ENCODE measurements at regions not wholly inside any gene's neighbourhood (a gene's known extent, or its start where the extent isn't known, plus 50 kb on each side); places are given as distances from the start of the nearest gene placed in this dataset.

DNA sequence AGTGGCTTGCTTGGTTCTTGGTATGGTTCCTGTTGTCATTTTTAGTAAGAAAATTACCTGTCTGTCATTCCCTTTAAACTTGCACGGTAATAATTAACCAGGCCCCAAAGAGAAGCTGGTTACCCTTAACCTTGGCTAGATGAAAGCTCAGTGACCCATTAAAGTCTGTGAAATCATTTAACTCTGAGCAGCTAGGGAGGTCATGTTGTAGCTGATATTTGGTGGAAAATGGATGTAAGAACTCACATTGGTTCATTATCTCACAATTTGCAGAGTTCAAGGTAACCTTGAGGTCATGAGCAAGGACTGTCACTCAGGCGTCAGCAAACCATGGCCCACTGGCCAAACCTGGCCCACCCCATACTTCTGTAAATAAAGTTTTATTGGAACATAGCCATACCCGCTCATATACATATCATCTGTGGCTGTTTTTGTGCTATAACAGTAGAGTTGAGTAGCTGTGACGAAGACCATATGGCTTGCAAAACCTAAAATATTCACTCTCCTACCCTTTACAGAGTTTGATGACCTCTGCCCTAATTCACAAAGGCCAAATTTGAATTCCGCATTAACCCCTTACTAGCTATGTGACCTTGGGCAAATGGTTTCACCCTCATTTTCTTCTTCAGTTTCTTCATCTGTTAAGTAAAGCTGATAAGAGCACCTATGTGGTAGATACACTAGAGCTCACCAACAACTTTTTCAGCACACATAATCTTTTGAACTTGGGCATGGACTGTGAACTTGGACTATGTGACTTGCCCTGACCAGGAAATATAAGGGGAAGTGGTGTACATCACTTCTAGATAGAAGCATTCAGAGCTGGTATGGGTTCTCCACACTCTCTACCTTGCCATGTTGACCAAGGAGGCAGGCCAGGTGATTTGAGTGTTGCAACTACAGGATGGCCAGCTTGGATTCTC is 61.5 kb upstream of the CPEB4 start:
- intact Hi-C loops (cut with micrococcal nuclease), result no loop called here

DNA sequence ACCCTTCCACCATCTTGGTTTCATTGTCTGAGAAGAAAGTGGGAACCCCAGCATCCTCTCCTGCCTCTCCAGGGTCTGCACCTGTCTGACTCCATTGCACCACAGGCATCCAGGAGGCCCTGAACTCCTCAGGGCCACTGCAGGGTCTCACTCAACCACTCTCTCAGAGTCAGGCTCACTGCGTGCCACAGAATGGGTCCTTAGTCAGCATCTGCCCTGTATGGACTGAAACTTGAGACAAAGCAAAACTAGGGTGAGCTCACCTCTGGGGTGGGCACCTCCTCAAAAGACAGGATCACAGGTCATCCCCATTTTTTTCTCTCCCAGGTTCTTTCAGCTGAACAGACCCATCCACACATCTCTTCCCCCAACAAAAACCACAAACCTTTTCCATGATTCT is 59.2 kb upstream of the CPEB4 start:
- intact Hi-C loops (cut with micrococcal nuclease), result no loop called here

DNA sequence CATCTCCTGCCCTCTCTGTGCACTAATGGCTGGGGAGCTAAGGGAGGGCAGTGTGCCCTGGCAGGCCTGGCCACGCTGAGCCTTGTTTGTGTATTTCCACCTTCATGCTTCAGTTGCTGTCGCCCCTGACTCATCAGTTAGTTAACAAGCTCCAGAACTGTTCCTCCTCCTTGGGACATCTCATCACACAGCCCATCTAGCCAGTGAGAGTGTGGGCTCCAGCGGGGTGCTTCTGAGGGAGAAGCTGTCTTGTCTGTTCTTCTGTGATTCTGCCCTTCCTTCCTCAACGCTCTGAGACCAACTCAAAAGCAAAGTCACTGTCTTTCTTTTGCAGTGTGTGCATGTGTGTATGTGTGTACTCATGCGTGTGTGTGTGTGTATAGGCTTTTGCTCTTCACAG is 58.3 kb upstream of the CPEB4 start:
- intact Hi-C loops (cut with micrococcal nuclease), result no loop called here

- intact Hi-C loops (cut with micrococcal nuclease), result no loop called here
Observed at GRCh38 chr5:173830421-173830820, 57.7 kb upstream of the CPEB4 start.

DNA sequence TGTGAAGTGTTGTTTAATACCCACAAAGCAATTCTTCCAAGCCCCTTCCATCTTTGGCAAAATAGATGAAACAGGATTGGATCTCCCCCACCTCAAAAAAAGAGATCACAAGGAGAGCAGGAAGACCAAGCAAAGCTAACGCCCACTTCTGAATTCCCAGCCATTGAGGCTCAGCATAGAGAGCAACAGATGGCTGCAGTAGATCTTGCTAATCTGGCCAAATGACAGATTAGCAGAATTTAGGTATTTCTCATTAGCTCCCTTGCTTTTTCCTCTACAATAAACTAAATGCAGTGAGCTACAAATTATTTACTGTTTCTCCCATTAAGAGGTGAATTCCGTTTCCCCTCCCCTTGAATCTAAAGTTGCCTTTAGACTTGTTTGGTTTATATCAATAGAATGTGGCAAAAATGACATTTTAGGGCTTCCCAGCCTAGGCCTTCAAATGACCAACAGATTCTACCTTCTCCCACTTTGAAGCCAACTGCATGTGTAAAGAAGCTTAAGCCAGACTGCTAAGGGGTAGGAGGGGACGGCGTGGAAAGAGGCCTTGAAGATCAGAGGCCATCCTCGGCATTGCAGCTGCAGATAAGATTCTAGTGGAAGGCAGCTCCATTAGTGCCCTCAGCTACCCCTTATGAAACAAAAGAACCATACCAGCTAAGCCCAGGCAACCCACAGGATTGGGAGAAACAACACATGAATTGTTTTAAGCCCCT is 56.8 kb upstream of the CPEB4 start:
- intact Hi-C loops (cut with micrococcal nuclease), result no loop called here

DNA sequence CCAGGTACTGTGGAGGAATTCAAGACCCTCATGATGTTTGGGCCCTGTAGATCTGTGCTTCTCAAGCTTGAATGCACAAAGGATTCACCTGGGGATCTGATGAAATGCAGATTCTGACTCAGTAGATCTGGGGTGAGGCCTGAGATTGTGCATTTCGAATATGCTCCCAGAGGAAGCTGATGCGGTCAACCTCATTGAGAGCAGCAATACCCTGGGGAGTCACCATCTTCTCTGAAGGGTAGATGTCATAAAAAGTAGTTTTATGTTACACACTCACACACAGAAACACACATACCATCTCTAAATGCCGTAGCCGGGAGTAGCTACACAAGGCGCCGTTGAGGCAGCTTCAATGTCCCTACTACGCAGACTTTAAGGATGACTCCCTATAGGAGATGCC is 55.8 kb upstream of the CPEB4 start:
- intact Hi-C loops (cut with micrococcal nuclease), result no loop called here

DNA sequence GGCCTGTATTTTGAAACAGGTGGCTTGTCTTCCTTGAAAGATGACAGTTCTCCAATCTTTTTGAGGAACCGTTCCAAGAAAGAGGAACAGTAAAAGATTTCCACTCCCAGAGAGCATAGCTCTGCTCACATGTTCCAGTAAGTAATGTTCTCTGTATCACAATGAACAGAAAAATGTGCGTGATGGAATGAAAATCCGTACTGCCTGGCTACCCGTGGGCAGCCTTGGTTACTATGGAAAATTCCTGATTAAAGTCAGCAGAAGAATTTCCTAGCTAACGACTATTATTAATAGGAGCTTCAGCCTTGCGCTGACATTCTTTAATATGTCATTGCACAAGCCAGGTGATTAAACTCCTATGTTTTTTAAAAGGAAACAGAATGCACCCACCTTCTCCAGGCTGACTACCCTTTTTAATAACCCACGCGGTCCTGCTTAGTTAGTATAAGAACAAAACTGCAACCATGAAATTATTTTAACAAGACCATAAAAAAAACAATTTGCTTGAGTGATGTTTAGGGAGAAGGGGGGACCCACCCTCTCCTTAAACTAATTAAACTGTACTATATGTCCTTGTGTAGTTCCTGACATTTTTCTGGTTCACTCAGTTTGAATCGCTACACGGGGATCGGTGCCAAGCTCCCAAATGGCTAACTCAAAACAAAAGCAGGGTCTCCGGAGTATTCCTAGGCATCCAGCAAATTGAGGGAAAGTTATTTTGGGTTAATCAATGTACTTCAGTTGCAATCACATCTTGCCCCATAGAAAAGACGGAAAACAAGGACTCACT is 54.8 kb upstream of the CPEB4 start:
- intact Hi-C loops (cut with micrococcal nuclease), result no loop called here

DNA sequence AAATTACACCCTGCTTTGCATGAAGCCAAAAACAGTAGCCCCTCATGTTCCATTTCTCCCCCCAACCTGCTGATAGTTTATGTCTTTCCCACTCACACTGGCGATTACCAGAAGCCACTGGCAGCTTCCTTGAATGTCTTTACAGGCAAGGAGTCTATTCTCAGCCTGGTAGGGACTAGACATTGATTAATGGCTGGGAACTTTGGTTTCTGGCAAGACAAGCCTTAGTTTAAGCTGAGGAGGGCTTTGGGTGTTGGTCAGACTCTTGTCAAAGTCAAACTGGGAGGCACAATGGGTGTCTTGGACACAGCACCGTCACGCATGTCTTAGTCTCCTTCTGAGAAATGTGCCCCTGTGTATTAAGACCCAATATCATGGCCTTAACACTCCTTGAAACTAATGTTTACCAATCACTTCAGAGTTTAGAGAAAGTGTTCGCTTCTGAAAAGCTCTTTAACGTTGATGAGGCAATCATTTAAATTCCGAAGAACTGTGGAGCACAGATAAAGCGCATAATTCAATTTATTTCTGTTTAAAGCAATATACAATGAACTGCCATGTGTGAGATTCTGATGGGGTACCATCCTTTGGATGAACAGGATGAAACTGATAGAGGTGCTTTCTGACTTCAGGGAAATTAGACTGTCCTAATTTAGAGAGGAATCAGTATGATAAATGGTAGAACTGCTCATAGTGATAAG is 53.9 kb upstream of the CPEB4 start:
- intact Hi-C loops (cut with micrococcal nuclease), result no loop called here

GRCh38 chr5:173835131-173835530 is 53.0 kb upstream of the CPEB4 start:
- intact Hi-C loops (cut with micrococcal nuclease), result no loop called here

DNA sequence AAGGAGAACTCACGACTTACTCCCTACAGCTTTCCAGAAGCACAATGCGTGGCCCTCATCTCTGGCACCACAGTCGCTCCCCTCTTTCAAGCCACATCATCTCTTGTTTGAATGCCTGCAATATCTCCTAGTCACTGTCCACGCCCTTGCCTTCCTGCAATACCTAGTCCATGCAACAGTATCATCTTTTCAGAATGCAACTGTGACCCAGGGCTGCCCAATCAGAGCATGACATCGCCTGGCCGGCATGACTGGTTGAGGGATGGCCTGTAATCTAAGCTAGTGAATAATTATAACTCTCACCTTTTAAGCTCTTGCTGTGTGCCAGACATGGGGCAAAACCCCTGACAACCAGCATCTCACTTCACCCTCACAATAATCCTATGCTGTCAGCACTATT is 52.5 kb upstream of the CPEB4 start:
- intact Hi-C loops (cut with micrococcal nuclease), result no loop called here

DNA sequence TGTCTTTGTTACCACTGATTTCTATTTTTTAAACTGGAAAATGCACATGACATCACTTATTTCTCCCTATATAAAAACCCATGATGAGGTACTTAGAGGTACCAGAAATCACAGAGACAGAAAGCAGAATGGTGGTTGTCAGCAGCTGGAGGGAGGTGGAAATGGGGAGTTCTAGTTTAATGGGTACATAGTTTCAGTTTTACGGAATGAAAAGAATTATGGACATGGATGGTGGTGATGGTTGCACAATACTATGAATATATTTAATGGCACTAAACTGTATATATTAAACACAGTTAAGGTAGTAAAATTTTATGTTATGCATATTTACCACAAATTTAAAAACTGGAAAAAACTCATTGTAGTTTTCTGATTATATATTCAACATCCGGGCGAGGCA is 50.5 kb upstream of the CPEB4 start:
- intact Hi-C loops (cut with micrococcal nuclease), result no loop called here

Data from T-helper 1 cell treated with Interleukin-12 subunit alpha and Interleukin-12 subunit beta and Interleukin-4 antibody, amounts not matched to agents 30 ng/mL and 1 ng/mL, for 36 hours (primary cell).